ENCODE measurements at regions not wholly inside any gene's neighbourhood (a gene's known extent, or its start where the extent isn't known, plus 50 kb on each side); places are given as distances from the start of the nearest gene placed in this dataset.

- TF ChIP-seq EZH2phosphoT487 (IDR thresholded peaks at IDR 0.05; ENCODE audit: insufficient read depth, low read depth) (no peak), EZH2 (IDR thresholded peaks at IDR 0.05; ENCODE audit: insufficient read depth, poor library complexity, severe bottlenecking) (no peak)
These were observed 826.1 kb downstream of the MRPL39 start for GRCh38 chr21:24781146-24781545.

Measured in GM23248 (cell line).